HG02840 (cell line): ENCODE measurements at regions not wholly inside any gene's neighbourhood (a gene's known extent, or its start where the extent isn't known, plus 50 kb on each side); places are given as distances from the start of the nearest gene placed in this dataset.

Source experiments
- ATAC-seq: cut with Tn5 transposase; IDR thresholded peaks from one replicate; pipeline ENCODE4 v1.9.1; 2021; ENCODE audit warnings: mild to moderate bottlenecking, moderate library complexity, moderate number of reproducible peaks; ENCODE audit not compliant: unreplicated experiment, low FRiP score

GRCh38 chr3:31402117-31402516 lies 130.6 kb upstream of the STT3B start:
- no peak for ATAC-seq

GRCh38 chr3:31403197-31403596 lies 129.5 kb upstream of the STT3B start:
- no peak for ATAC-seq

GRCh38 chr3:31404871-31405270 lies 127.9 kb upstream of the STT3B start:
- ATAC-seq = no peak

GRCh38 chr3:31405515-31405914 lies 127.2 kb upstream of the STT3B start:
- no peak for ATAC-seq

- no peak for ATAC-seq
Measured at GRCh38 chr3:31406896-31407295, 125.8 kb upstream of the STT3B start.

GRCh38 chr3:31407665-31408064 lies 125.1 kb upstream of the STT3B start:
- ATAC-seq = no peak

GRCh38 chr3:31408720-31409119 lies 124.0 kb upstream of the STT3B start:
- ATAC-seq = no peak

GRCh38 chr3:31409389-31409788 lies 123.3 kb upstream of the STT3B start:
- ATAC-seq = no peak

- ATAC-seq = no peak
Measured at GRCh38 chr3:31409866-31410265, 122.9 kb upstream of the STT3B start.

- no peak for ATAC-seq
Measured at GRCh38 chr3:31410411-31410810, 122.3 kb upstream of the STT3B start.

- no peak for ATAC-seq
Measured at GRCh38 chr3:31412832-31413231, 119.9 kb upstream of the STT3B start.

GRCh38 chr3:31413515-31413914 lies 119.2 kb upstream of the STT3B start:
- ATAC-seq = no peak

- no peak for ATAC-seq
Measured at GRCh38 chr3:31416980-31417379, 115.7 kb upstream of the STT3B start.

- no peak for ATAC-seq
Measured at GRCh38 chr3:31417486-31417885, 115.2 kb upstream of the STT3B start.

- no peak for ATAC-seq
Measured at GRCh38 chr3:31420311-31420710, 112.4 kb upstream of the STT3B start.

GRCh38 chr3:31421314-31422048 lies 111.2 kb upstream of the STT3B start:
- ATAC-seq = no peak

- no peak for ATAC-seq
Measured at GRCh38 chr3:31422237-31422636, 110.5 kb upstream of the STT3B start.

- ATAC-seq = no peak
Measured at GRCh38 chr3:31423482-31423881, 109.2 kb upstream of the STT3B start.

- ATAC-seq = no peak
Measured at GRCh38 chr3:31425401-31425800, 107.3 kb upstream of the STT3B start.

- ATAC-seq = no peak
Measured at GRCh38 chr3:31427623-31428022, 105.1 kb upstream of the STT3B start.

GRCh38 chr3:31431321-31431720 lies 101.4 kb upstream of the STT3B start:
- no peak for ATAC-seq

- no peak for ATAC-seq
Measured at GRCh38 chr3:31432897-31433678, 99.6 kb upstream of the STT3B start.
